Activated B cell treated with CpG ODN at 0.5 μM for 24 hours (primary cell): ENCODE measurements at regions not wholly inside any gene's neighbourhood (a gene's known extent, or its start where the extent isn't known, plus 50 kb on each side); places are given as distances from the start of the nearest gene placed in this dataset.

Experiments
- ATAC-seq: fragments of 200-7000 bp; cut with Tn5 transposase; one replicate; pipeline ENCODE4 v1.10.0; 2021; ENCODE audit warnings: low read depth, mild to moderate bottlenecking, moderate library complexity
- CTCF ChIA-PET: fragments of 350-600 bp; sonication (Branson Sonifier 250); formaldehyde crosslinking; loops from one replicate; lab custom pipeline; 2021; ENCODE audit warnings: antibody characterized with exemption; lab: Charles Lee
- POLR2A ChIA-PET: fragments of 350-600 bp; sonication (Branson Sonifier 250); formaldehyde crosslinking; loops from one replicate; lab custom pipeline; 2021; ENCODE audit warnings: antibody characterized with exemption; lab: Charles Lee
- DNase-seq: peaks from one replicate; pipeline ENCODE4 v3.0.0; 2022
- H3K27ac Mint-ChIP-seq: one replicate; pipeline ENCODE4 v1.8.0; 2020; ENCODE audit warnings: mixed read lengths
- H3K27me3 Mint-ChIP-seq: one replicate; pipeline ENCODE4 v1.8.0; 2021; ENCODE audit warnings: mixed read lengths
- H3K36me3 Mint-ChIP-seq: one replicate; pipeline ENCODE4 v1.8.0; 2021; ENCODE audit warnings: low read depth, mixed read lengths
- H3K4me1 Mint-ChIP-seq: one replicate; pipeline ENCODE4 v1.8.0; 2021; ENCODE audit warnings: mixed read lengths
- H3K4me3 Mint-ChIP-seq: one replicate; pipeline ENCODE4 v1.8.0; 2020; ENCODE audit warnings: mild to moderate bottlenecking, mixed read lengths
- H3K9me3 Mint-ChIP-seq: one replicate; pipeline ENCODE4 v1.8.0; 2020; ENCODE audit warnings: mixed read lengths
- intact Hi-C: fragments of 100-400 bp; cut with micrococcal nuclease; formaldehyde crosslinking; loops from one replicate; pipeline ENCODE4 v1.15.1; 2024
- TF ChIP-seq, protein P1 (sequence below): fragments of 200-600 bp; IDR thresholded peaks from one replicate; pipeline ENCODE4 v1.8.0; 2022; ENCODE audit warnings: antibody characterized with exemption, mild to moderate bottlenecking

DNA sequence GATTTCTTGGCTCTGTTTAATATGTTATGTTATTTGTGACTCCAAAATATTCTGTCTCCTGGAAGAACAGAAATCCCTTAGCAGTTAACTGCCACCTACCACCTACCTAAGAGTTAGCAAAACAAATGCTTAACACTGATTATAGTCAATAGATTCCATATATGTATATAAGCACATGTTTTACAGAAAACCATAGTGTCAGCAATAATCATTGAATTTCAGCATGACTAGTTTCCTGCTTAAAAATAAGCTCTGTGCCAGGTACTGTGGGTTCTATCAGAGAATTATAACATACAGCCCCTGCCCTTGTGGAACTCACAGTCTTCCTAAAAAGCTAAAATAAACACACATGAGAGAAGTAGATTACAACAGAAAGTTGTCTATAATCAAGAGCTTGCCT is 561.9 kb upstream of the CAMK1G start:
- intact Hi-C loops = no loop called here
- ChIA-PET POLR2A (no interaction called here), CTCF (no interaction called here)
- Mint-ChIP-seq H3K36me3 (no peaks in the 10 kb centered on the region), H3K4me1 (no peaks in the 10 kb centered on the region), H3K27ac (no peak overlapping the region), H3K9me3 (peaks cover 7% of the 10 kb centered on the region), H3K27me3 (no peaks in the 10 kb centered on the region), H3K4me3 (no peak overlapping the region)
- no peak for DNase-seq
- no peak for ATAC-seq
- TF ChIP-seq, protein P1, sequence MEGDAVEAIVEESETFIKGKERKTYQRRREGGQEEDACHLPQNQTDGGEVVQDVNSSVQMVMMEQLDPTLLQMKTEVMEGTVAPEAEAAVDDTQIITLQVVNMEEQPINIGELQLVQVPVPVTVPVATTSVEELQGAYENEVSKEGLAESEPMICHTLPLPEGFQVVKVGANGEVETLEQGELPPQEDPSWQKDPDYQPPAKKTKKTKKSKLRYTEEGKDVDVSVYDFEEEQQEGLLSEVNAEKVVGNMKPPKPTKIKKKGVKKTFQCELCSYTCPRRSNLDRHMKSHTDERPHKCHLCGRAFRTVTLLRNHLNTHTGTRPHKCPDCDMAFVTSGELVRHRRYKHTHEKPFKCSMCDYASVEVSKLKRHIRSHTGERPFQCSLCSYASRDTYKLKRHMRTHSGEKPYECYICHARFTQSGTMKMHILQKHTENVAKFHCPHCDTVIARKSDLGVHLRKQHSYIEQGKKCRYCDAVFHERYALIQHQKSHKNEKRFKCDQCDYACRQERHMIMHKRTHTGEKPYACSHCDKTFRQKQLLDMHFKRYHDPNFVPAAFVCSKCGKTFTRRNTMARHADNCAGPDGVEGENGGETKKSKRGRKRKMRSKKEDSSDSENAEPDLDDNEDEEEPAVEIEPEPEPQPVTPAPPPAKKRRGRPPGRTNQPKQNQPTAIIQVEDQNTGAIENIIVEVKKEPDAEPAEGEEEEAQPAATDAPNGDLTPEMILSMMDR = no peak

DNA sequence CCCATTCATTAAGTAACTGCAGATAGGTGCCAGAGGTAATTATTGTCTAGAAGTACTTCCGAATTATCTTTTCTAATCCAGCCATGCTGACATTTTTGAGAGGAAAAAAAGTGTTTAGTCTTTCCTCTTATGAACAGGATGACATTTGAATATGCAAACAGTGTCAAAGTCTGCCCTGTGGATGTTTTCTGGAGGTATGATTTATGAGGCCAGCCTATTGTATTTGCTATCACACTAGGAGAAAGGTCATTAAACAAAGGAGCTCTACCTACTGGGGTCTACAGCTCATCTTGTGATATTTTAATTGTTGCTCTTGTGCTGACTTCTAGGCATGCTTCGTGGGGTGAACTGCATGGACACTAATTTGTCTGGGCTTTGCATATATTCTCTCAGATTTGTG is 559.7 kb upstream of the CAMK1G start:
- intact Hi-C loops = no loop called here
- TF ChIP-seq, protein P1 = no peak
- Mint-ChIP-seq H3K36me3 (no peaks in the 10 kb centered on the region), H3K4me1 (no peaks in the 10 kb centered on the region), H3K27me3 (no peaks in the 10 kb centered on the region), H3K27ac (no peak overlapping the region), H3K4me3 (no peak overlapping the region), H3K9me3 (peaks cover 7% of the 10 kb centered on the region)
- no peak for ATAC-seq
- CTCF ChIA-PET = no interaction called here
- DNase-seq = no peak
- POLR2A ChIA-PET = no interaction called here

DNA sequence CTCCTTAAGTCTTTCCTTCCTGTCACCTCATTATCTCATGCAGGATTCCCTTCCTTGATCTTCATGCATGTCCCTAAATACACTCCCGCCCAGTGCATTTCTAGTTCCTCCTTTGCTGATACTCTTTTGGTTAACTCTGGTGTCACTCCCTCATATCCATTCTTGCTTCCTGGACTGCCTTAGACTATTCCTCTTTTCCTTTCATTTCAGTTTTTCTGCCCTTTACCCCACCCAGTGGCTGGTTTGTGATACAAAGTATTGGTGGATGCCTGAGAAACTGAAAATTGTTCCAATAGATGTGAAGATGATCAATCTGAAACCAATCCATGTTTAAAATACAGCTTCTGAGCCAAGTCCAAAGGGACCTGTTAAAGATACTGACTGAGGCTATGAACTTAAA is 553.8 kb upstream of the CAMK1G start:
- TF ChIP-seq, protein P1 = no peak
- POLR2A ChIA-PET = no interaction called here
- Mint-ChIP-seq H3K9me3 (peaks cover 1% of the 10 kb centered on the region), H3K36me3 (no peaks in the 10 kb centered on the region), H3K4me3 (no peak overlapping the region), H3K4me1 (no peaks in the 10 kb centered on the region), H3K27me3 (peaks cover 9% of the 10 kb centered on the region), H3K27ac (no peak overlapping the region)
- ATAC-seq = no peak
- DNase-seq = no peak
- intact Hi-C loops = no loop called here
- CTCF ChIA-PET = no interaction called here

DNA sequence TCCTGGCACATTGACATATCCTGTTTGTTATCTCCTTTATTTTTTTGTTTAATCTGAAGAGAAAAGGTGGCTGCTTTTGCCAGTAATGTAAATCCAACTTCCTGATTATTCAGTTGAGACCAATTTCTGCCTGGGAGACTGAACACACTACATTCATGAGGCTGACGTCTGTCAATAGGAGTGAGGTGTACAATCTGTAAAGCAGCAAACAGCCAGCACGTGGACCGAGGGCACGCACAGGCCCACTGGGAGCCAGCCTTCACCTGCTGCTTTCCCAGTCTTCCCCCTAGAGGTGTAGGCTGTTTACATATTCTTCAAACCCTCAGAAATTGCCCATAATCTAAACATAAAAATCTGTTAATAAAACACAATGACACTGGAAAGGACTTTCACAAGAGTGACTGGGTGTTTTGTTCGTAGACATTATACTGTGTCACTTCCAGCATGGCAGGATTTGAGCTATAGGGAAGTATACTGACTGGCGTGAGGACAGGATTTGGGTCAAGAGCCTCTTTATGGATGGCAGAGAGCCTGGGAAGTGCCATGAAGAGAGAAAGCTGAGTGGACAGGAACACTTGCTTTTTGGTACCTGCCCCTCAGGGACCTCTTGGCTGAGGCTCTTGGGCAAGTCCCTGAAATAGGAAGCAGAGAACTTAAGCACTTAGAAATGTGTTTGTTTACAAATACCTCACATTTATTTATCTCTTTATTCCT is 552.9 kb upstream of the CAMK1G start:
- H3K9me3 Mint-ChIP-seq = peaks cover 1% of the 10 kb centered on the region
- H3K4me3 Mint-ChIP-seq = no peak overlapping the region
- TF ChIP-seq, protein P1 = no peak
- DNase-seq = no peak
- ATAC-seq = no peak
- H3K36me3 Mint-ChIP-seq = no peaks in the 10 kb centered on the region
- H3K4me1 Mint-ChIP-seq = no peaks in the 10 kb centered on the region
- CTCF ChIA-PET = no interaction called here
- H3K27ac Mint-ChIP-seq = no peak overlapping the region
- peaks cover 9% of the 10 kb centered on the region for H3K27me3 Mint-ChIP-seq
- POLR2A ChIA-PET = no interaction called here
- intact Hi-C loops = no loop called here

DNA sequence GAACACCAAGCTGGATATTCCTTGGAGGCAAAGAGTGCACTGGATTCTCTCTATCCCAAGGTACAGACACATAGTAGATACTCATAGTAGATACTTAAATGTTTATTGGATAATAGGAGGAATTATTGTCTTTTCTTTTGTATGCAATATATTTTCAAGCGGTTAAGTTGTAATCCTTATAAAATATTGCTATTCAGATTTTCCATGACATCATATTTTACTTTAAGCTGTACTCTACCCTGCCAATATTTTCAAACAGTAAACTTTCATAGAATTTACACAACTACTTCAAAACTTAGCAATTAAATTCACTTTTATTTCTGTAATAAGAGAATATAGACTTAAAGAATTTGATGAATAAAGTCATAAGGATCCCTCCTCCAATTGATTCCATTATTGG is 546.5 kb upstream of the CAMK1G start:
- ATAC-seq (no peak), DNase-seq (no peak)
- H3K4me1 Mint-ChIP-seq = peaks cover 1% of the 10 kb centered on the region
- ChIA-PET POLR2A (no interaction called here), CTCF (no interaction called here)
- no peak overlapping the region for H3K4me3 Mint-ChIP-seq
- no peak overlapping the region for H3K27ac Mint-ChIP-seq
- H3K27me3 Mint-ChIP-seq = no peaks in the 10 kb centered on the region
- peaks cover 1% of the 10 kb centered on the region for H3K9me3 Mint-ChIP-seq
- intact Hi-C loops = no loop called here
- TF ChIP-seq, protein P1 = no peak
- H3K36me3 Mint-ChIP-seq = no peaks in the 10 kb centered on the region
